ENCODE measurements at regions not wholly inside any gene's neighbourhood (a gene's known extent, or its start where the extent isn't known, plus 50 kb on each side); places are given as distances from the start of the nearest gene placed in this dataset.

- no peak for DNase-seq (ENCODE audit: low spot score in 2 of 2)
- Mint-ChIP-seq H3K27me3 (no peaks in the 10 kb centered on the region), H3K4me1 (no peaks in the 10 kb centered on the region), H3K4me3 (no peak overlapping the region), H3K9me3 (peaks cover 4% of the 10 kb centered on the region), H3K36me3 (ENCODE audit: insufficient read depth) (no peaks in the 10 kb centered on the region), H3K27ac (ENCODE audit: low read depth) (no peak overlapping the region)
- ATAC-seq (replicated peaks; ENCODE audit: extremely low read depth, poor library complexity, severe bottlenecking): no peak
Measured at GRCh38 chr18:71625556-71626090, 918.5 kb downstream of the CBLN2 start.

DNA sequence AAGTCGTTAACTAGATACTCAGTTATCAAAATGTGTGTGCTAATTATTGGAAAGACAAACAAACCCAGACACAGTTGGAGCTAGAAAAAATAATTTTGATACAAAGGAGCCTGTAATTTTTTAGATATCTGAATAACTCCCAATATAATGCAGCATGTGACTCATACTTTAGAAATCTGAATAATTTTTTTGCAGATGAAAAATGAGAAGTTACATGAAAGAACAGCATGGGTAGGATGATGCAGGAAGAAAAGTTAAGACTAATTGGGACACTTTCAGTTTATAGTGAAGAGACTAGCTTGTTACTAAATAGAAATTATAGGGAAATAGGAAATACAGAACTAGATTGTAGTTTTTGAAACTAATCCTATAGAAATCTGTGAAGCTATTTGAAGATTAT, 945.8 kb downstream of the CBLN2 start:
- H3K27me3 Mint-ChIP-seq: no peaks in the 10 kb centered on the region
- H3K4me3 Mint-ChIP-seq: no peak overlapping the region
- no peak overlapping the region for H3K27ac Mint-ChIP-seq (ENCODE audit: low read depth)
- peaks cover 18% of the 10 kb centered on the region for H3K9me3 Mint-ChIP-seq
- H3K4me1 Mint-ChIP-seq: no peaks in the 10 kb centered on the region
- ATAC-seq (replicated peaks; ENCODE audit: extremely low read depth, poor library complexity, severe bottlenecking): no peak
- no peak for DNase-seq (ENCODE audit: low spot score in 2 of 2)
- H3K36me3 Mint-ChIP-seq (ENCODE audit: insufficient read depth): no peaks in the 10 kb centered on the region

- no peak for ATAC-seq (replicated peaks; ENCODE audit: extremely low read depth, poor library complexity, severe bottlenecking)
- Mint-ChIP-seq H3K36me3 (ENCODE audit: insufficient read depth) (no peaks in the 10 kb centered on the region), H3K4me3 (no peak overlapping the region), H3K4me1 (no peaks in the 10 kb centered on the region), H3K9me3 (peaks cover 15% of the 10 kb centered on the region), H3K27ac (ENCODE audit: low read depth) (no peak overlapping the region), H3K27me3 (no peaks in the 10 kb centered on the region)
- no peak for DNase-seq (ENCODE audit: low spot score in 2 of 2)
Measured at GRCh38 chr18:71597219-71597618, 946.9 kb downstream of the CBLN2 start.

DNA sequence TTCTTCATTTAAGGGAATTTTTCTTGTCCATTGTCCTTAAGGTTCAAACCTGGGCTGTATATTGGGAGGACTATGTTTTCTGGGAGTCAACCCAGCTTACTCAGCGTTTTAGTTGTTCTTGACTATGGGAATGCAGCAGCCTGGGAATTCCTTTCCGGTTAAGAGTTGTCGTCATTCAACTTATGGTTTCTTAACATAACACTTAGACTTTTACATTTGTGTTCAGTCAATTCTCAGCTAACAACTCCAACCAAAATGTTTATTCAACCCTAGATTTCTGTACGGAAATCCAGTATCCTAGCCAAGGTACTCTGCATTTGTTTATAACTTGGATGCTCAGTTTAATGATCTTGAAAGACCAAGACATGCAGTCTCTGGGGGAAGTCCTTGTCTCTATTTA, 960.9 kb downstream of the CBLN2 start:
- Mint-ChIP-seq H3K9me3 (peaks cover 12% of the 10 kb centered on the region), H3K27ac (ENCODE audit: low read depth) (no peak overlapping the region), H3K4me1 (no peaks in the 10 kb centered on the region), H3K36me3 (ENCODE audit: insufficient read depth) (no peaks in the 10 kb centered on the region), H3K27me3 (no peaks in the 10 kb centered on the region), H3K4me3 (no peak overlapping the region)
- ATAC-seq (replicated peaks; ENCODE audit: extremely low read depth, poor library complexity, severe bottlenecking): no peak
- no peak for DNase-seq (ENCODE audit: low spot score in 2 of 2)

DNA sequence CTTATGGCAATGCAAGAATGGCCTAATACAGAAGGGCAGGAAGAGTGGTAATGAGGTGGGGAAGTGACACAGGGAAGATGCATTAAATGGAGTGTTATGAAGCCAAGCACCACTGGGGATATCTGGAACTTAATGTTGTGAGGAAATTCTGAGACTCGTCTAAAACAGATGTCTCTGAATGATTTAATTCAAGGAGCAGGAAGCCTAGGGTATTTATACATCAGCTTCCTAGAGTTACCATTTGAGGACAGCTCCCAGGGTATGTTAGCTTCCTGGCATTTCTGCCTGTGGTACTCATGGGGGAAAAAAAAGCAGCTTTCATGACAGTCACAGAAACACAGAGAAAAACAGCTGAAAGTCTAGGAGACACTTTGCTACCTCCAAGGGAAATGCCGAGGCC, 989.5 kb downstream of the CBLN2 start:
- DNase-seq (ENCODE audit: low spot score in 2 of 2) (no peak), ATAC-seq (replicated peaks; ENCODE audit: extremely low read depth, poor library complexity, severe bottlenecking) (no peak)
- H3K27ac Mint-ChIP-seq (ENCODE audit: low read depth): no peak overlapping the region
- H3K4me1 Mint-ChIP-seq: no peaks in the 10 kb centered on the region
- H3K4me3 Mint-ChIP-seq: no peak overlapping the region
- H3K27me3 Mint-ChIP-seq: no peaks in the 10 kb centered on the region
- H3K36me3 Mint-ChIP-seq (ENCODE audit: insufficient read depth): no peaks in the 10 kb centered on the region
- H3K9me3 Mint-ChIP-seq: peaks cover 20% of the 10 kb centered on the region

- Mint-ChIP-seq H3K27ac (ENCODE audit: low read depth) (no peak overlapping the region), H3K4me1 (no peaks in the 10 kb centered on the region), H3K36me3 (ENCODE audit: insufficient read depth) (no peaks in the 10 kb centered on the region), H3K27me3 (no peaks in the 10 kb centered on the region), H3K4me3 (no peak overlapping the region), H3K9me3 (peaks cover 16% of the 10 kb centered on the region)
- DNase-seq (ENCODE audit: low spot score in 2 of 2) (no peak), ATAC-seq (replicated peaks; ENCODE audit: extremely low read depth, poor library complexity, severe bottlenecking) (no peak)
Measured at GRCh38 chr18:71541643-71542042, 1002.5 kb downstream of the CBLN2 start.

GRCh38 chr18:71529703-71530303, 1014.3 kb downstream of the CBLN2 start:
- Mint-ChIP-seq H3K36me3 (ENCODE audit: insufficient read depth) (no peaks in the 10 kb centered on the region), H3K27ac (ENCODE audit: low read depth) (no peak overlapping the region), H3K27me3 (no peaks in the 10 kb centered on the region), H3K9me3 (peaks cover 19% of the 10 kb centered on the region), H3K4me3 (no peak overlapping the region), H3K4me1 (no peaks in the 10 kb centered on the region)
- ATAC-seq (replicated peaks; ENCODE audit: extremely low read depth, poor library complexity, severe bottlenecking) (no peak), DNase-seq (ENCODE audit: low spot score in 2 of 2) (no peak)

- H3K36me3 Mint-ChIP-seq (ENCODE audit: insufficient read depth): no peaks in the 10 kb centered on the region
- H3K4me1 Mint-ChIP-seq: no peaks in the 10 kb centered on the region
Measured at GRCh38 chr18:71523483-71524435, 1020.4 kb downstream of the CBLN2 start.

GRCh38 chr18:71505526-71505925, 1038.6 kb downstream of the CBLN2 start:
- Mint-ChIP-seq H3K4me1 (no peaks in the 10 kb centered on the region), H3K9me3 (peaks cover 28% of the 10 kb centered on the region), H3K27ac (ENCODE audit: low read depth) (no peak overlapping the region), H3K4me3 (no peak overlapping the region), H3K36me3 (ENCODE audit: insufficient read depth) (no peaks in the 10 kb centered on the region), H3K27me3 (no peaks in the 10 kb centered on the region)
- DNase-seq (ENCODE audit: low spot score in 2 of 2) (no peak), ATAC-seq (replicated peaks; ENCODE audit: extremely low read depth, poor library complexity, severe bottlenecking) (no peak)

More at GRCh38 chr18:71523483-71524435, 1020.4 kb downstream of the CBLN2 start:
- Mint-ChIP-seq H3K9me3 (peaks cover 23% of the 10 kb centered on the region), H3K27ac (ENCODE audit: low read depth) (no peak overlapping the region), H3K27me3 (no peaks in the 10 kb centered on the region), H3K4me3 (no peak overlapping the region)
- DNase-seq (ENCODE audit: low spot score in 2 of 2): no peak
- no peak for ATAC-seq (replicated peaks; ENCODE audit: extremely low read depth, poor library complexity, severe bottlenecking)

GRCh38 chr18:71503222-71503621, 1040.9 kb downstream of the CBLN2 start:
- Mint-ChIP-seq H3K27ac (ENCODE audit: low read depth) (no peak overlapping the region), H3K4me1 (no peaks in the 10 kb centered on the region)

GRCh38 chr18:71485611-71486010, 1058.5 kb downstream of the CBLN2 start:
- Mint-ChIP-seq H3K9me3 (no peaks in the 10 kb centered on the region), H3K4me1 (no peaks in the 10 kb centered on the region), H3K27me3 (no peaks in the 10 kb centered on the region), H3K36me3 (ENCODE audit: insufficient read depth) (no peaks in the 10 kb centered on the region), H3K4me3 (no peak overlapping the region), H3K27ac (ENCODE audit: low read depth) (no peak overlapping the region)
- DNase-seq (ENCODE audit: low spot score in 2 of 2) (no peak), ATAC-seq (replicated peaks; ENCODE audit: extremely low read depth, poor library complexity, severe bottlenecking) (no peak)

More at GRCh38 chr18:71503222-71503621, 1040.9 kb downstream of the CBLN2 start:
- Mint-ChIP-seq H3K4me3 (no peak overlapping the region), H3K27me3 (no peaks in the 10 kb centered on the region), H3K9me3 (peaks cover 28% of the 10 kb centered on the region), H3K36me3 (ENCODE audit: insufficient read depth) (no peaks in the 10 kb centered on the region)
- DNase-seq (ENCODE audit: low spot score in 2 of 2): no peak
- no peak for ATAC-seq (replicated peaks; ENCODE audit: extremely low read depth, poor library complexity, severe bottlenecking)

DNA sequence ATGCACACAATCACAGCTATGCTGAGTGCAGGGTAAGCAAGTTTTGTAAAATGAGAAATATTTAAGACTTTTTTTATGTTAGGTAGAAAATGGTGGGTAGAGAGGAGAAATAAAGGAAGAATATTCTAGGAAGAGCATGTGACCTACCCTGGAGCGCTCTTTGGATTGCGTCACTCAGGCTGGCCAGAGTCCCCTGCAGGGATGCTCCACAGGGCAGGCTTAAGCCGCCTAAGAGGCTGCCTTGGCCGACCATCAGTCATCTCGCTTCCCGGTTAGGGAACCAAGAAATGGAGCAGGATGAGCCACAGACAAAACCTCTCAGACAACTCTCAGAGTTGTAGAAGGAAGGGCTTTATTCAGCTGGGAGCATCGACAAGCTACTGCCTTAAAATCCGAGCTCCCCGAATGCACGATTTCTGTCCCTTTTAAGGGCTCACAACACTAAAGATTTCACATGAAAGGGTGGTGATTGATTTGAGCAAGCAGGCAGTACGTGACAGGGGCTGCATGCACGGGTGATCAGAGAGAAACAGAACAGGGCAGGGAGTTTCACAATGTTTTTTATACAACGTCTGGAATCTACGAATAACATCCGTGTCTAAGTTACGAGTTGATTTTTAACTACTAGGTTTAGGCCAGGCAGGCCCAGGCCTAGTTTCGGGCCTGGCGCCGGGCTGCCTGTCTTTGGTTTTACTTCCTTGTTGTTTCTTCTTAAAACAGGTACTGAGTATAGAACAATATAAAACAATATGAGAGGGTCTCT, 1072.0 kb downstream of the CBLN2 start:
- H3K9me3 Mint-ChIP-seq: peaks cover 28% of the 10 kb centered on the region
- no peak overlapping the region for H3K27ac Mint-ChIP-seq (ENCODE audit: low read depth)
- H3K4me3 Mint-ChIP-seq: no peak overlapping the region
- no peaks in the 10 kb centered on the region for H3K36me3 Mint-ChIP-seq (ENCODE audit: insufficient read depth)
- DNase-seq (ENCODE audit: low spot score in 2 of 2) (no peak), ATAC-seq (replicated peaks; ENCODE audit: extremely low read depth, poor library complexity, severe bottlenecking) (no peak)
- no peaks in the 10 kb centered on the region for H3K4me1 Mint-ChIP-seq
- H3K27me3 Mint-ChIP-seq: no peaks in the 10 kb centered on the region
